Stimulated activated CD4-positive, alpha-beta T cell treated with anti-CD3 and anti-CD28 coated beads, Interleukin-2, amount 100 ng/mL, for 4 hours (primary cell): ENCODE measurements at regions not wholly inside any gene's neighbourhood (a gene's known extent, or its start where the extent isn't known, plus 50 kb on each side); places are given as distances from the start of the nearest gene placed in this dataset.
"Not testable (repeated sequence)": the region's sequence is repeated elsewhere in the genome, so short reads cannot be mapped to it uniquely, and the experiment has no call there.

Source experiments
- DNase-seq: peaks from one replicate; pipeline ENCODE4 v3.0.0-alpha.2; 2020; ENCODE audit warnings: low read depth

GRCh38 chrX:111041018-111041462, 55.0 kb upstream of the PAK3 start:
- DNase-seq, result no peak

- DNase-seq, result no peak
Measured at GRCh38 chrX:111040377-111041017, 55.5 kb upstream of the PAK3 start.

GRCh38 chrX:111039606-111040005, 56.4 kb upstream of the PAK3 start:
- DNase-seq, result no peak

- no peak for DNase-seq
Measured at GRCh38 chrX:111035991-111036390, 60.0 kb upstream of the PAK3 start.

GRCh38 chrX:111035256-111035655, 60.7 kb upstream of the PAK3 start:
- no peak for DNase-seq

- not testable (repeated sequence) for DNase-seq
Measured at GRCh38 chrX:111022998-111023397, 73.0 kb upstream of the PAK3 start.

- no peak for DNase-seq
Measured at GRCh38 chrX:111020283-111020682, 75.7 kb upstream of the PAK3 start.

GRCh38 chrX:111013778-111014455, 82.1 kb upstream of the PAK3 start:
- no peak for DNase-seq

GRCh38 chrX:111010111-111010510, 85.9 kb upstream of the PAK3 start:
- DNase-seq, result no peak

- DNase-seq, result no peak
Measured at GRCh38 chrX:111009256-111009655, 86.7 kb upstream of the PAK3 start.

- DNase-seq, result no peak
Measured at GRCh38 chrX:111008126-111008525, 87.9 kb upstream of the PAK3 start.

GRCh38 chrX:111007238-111007637, 88.8 kb upstream of the PAK3 start:
- no peak for DNase-seq

- DNase-seq, result no peak
Measured at GRCh38 chrX:111006116-111006515, 89.9 kb upstream of the PAK3 start.

- no peak for DNase-seq
Measured at GRCh38 chrX:111005166-111005565, 90.8 kb upstream of the PAK3 start.

GRCh38 chrX:111003118-111003517, 92.9 kb upstream of the PAK3 start:
- DNase-seq, result no peak

GRCh38 chrX:110992611-110993010, 103.4 kb upstream of the PAK3 start:
- peak; percentile 3 for DNase-seq

- no peak for DNase-seq
Measured at GRCh38 chrX:110989869-110990268, 106.1 kb upstream of the PAK3 start.

- no peak for DNase-seq
Measured at GRCh38 chrX:110989447-110989846, 106.5 kb upstream of the PAK3 start.

- no peak for DNase-seq
Measured at GRCh38 chrX:110987292-110987691, 108.7 kb upstream of the PAK3 start.

- no peak for DNase-seq
Measured at GRCh38 chrX:110985470-110985869, 110.5 kb upstream of the PAK3 start.

GRCh38 chrX:110983024-110983423, 113.0 kb upstream of the PAK3 start:
- DNase-seq, result no peak

- no peak for DNase-seq
Measured at GRCh38 chrX:110966839-110967238, 129.2 kb upstream of the PAK3 start.

GRCh38 chrX:110966091-110966454, 129.9 kb upstream of the PAK3 start:
- DNase-seq, result no peak
